HL-60 (cell line): ENCODE measurements at regions not wholly inside any gene's neighbourhood (a gene's known extent, or its start where the extent isn't known, plus 50 kb on each side); places are given as distances from the start of the nearest gene placed in this dataset.

ENCODE experiments used
- DNase-seq, 2 experiments: peaks; one replicate each; pipeline ENCODE4 v3.0.0-alpha.2; 2010 to 2020; ENCODE audit warnings: low read depth in 1 of 2, low spot score in 1 of 2
- H3K27ac ChIP-seq: fragments of 250-450 bp; sonication (Bioruptor Pico); replicated peaks from 2 replicates; pipeline ENCODE4 v1.5.1; 2020; ENCODE audit warnings: mild to moderate bottlenecking, moderate library complexity
- H3K27me3 ChIP-seq: fragments of 250-450 bp; sonication (Bioruptor Pico); 2 replicates; pipeline ENCODE4 v1.5.1; 2021; ENCODE audit warnings: mild to moderate bottlenecking, moderate library complexity; ENCODE audit not compliant: insufficient read depth, poor library complexity, severe bottlenecking
- H3K4me3 ChIP-seq: replicated peaks from 2 replicates; pipeline ENCODE4 v1.5.1; 2011; ENCODE audit warnings: mild to moderate bottlenecking, control low read depth, low read length; ENCODE audit not compliant: insufficient read depth
- GABPA ChIP-seq: IDR thresholded peaks from 2 replicates; pipeline ENCODE4 v1.6.1; 2012; ENCODE audit warnings: low read depth
- POLR2AphosphoS5 ChIP-seq: IDR thresholded peaks from 2 replicates; pipeline ENCODE4 v1.6.1; 2012; ENCODE audit warnings: low read depth
- SPI1 ChIP-seq: IDR thresholded peaks from 2 replicates; pipeline ENCODE4 v1.6.1; 2012; ENCODE audit warnings: low read depth, mild to moderate bottlenecking, borderline replicate concordance
- TF ChIP-seq, protein P1 (sequence below): IDR thresholded peaks from one replicate; pipeline ENCODE4 v1.5.1; 2011; ENCODE audit warnings: low read length, control low read depth, inconsistent platforms; ENCODE audit not compliant: insufficient read depth
- TF ChIP-seq, protein P2 (sequence below): IDR thresholded peaks from 2 replicates; pipeline ENCODE4 v1.6.1; 2012; ENCODE audit warnings: low read depth; ENCODE audit not compliant: insufficient replicate concordance

GRCh38 chr10:121057269-121057668 is 206.1 kb downstream of the WDR11 start:
- Histone ChIP-seq H3K27ac (no peak overlapping the region), H3K27me3 (no peaks in the 10 kb centered on the region), H3K4me3 (no peak overlapping the region)
- no peak for TF ChIP-seq POLR2AphosphoS5
- TF ChIP-seq, protein P1, sequence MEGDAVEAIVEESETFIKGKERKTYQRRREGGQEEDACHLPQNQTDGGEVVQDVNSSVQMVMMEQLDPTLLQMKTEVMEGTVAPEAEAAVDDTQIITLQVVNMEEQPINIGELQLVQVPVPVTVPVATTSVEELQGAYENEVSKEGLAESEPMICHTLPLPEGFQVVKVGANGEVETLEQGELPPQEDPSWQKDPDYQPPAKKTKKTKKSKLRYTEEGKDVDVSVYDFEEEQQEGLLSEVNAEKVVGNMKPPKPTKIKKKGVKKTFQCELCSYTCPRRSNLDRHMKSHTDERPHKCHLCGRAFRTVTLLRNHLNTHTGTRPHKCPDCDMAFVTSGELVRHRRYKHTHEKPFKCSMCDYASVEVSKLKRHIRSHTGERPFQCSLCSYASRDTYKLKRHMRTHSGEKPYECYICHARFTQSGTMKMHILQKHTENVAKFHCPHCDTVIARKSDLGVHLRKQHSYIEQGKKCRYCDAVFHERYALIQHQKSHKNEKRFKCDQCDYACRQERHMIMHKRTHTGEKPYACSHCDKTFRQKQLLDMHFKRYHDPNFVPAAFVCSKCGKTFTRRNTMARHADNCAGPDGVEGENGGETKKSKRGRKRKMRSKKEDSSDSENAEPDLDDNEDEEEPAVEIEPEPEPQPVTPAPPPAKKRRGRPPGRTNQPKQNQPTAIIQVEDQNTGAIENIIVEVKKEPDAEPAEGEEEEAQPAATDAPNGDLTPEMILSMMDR: no peak
- no peak for TF ChIP-seq GABPA
- no peak for DNase-seq

- no peak for DNase-seq
- no peaks in the 10 kb centered on the region for H3K27me3 ChIP-seq
- TF ChIP-seq GABPA: no peak
- TF ChIP-seq, protein P2, sequence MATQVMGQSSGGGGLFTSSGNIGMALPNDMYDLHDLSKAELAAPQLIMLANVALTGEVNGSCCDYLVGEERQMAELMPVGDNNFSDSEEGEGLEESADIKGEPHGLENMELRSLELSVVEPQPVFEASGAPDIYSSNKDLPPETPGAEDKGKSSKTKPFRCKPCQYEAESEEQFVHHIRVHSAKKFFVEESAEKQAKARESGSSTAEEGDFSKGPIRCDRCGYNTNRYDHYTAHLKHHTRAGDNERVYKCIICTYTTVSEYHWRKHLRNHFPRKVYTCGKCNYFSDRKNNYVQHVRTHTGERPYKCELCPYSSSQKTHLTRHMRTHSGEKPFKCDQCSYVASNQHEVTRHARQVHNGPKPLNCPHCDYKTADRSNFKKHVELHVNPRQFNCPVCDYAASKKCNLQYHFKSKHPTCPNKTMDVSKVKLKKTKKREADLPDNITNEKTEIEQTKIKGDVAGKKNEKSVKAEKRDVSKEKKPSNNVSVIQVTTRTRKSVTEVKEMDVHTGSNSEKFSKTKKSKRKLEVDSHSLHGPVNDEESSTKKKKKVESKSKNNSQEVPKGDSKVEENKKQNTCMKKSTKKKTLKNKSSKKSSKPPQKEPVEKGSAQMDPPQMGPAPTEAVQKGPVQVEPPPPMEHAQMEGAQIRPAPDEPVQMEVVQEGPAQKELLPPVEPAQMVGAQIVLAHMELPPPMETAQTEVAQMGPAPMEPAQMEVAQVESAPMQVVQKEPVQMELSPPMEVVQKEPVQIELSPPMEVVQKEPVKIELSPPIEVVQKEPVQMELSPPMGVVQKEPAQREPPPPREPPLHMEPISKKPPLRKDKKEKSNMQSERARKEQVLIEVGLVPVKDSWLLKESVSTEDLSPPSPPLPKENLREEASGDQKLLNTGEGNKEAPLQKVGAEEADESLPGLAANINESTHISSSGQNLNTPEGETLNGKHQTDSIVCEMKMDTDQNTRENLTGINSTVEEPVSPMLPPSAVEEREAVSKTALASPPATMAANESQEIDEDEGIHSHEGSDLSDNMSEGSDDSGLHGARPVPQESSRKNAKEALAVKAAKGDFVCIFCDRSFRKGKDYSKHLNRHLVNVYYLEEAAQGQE: no peak
- TF ChIP-seq, protein P1: no peak
- TF ChIP-seq POLR2AphosphoS5: no peak
- H3K27ac ChIP-seq: no peak overlapping the region
- no peak overlapping the region for H3K4me3 ChIP-seq
Observed at GRCh38 chr10:121058082-121058481, 206.9 kb downstream of the WDR11 start.

DNA sequence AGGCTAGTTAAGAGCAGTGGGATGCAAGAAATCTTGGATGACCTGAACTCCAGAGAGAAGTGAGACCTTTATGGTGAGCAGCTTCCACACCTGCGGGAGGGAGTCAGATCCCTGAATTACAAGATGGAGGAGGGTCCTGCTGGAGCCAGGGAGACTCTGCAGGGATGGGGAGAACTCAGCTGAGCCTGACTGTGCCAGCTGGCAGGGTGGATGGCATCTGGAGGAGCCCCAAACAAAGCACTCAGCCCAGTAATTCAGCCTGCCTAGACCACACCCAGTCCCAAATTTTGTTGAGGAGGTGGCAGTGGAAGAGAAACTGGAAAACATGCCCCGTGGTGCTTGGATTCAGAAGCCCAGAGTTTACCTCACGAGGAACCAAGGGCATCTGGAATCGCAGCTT is 208.2 kb downstream of the WDR11 start:
- Histone ChIP-seq H3K27ac (no peak overlapping the region), H3K4me3 (no peak overlapping the region), H3K27me3 (no peaks in the 10 kb centered on the region)
- TF ChIP-seq SPI1: no peak
- DNase-seq: no peak

- DNase-seq: no peak
- Histone ChIP-seq H3K4me3 (no peak overlapping the region), H3K27me3 (no peaks in the 10 kb centered on the region), H3K27ac (no peak overlapping the region)
- TF ChIP-seq GABPA (no peak), SPI1 (no peak), POLR2AphosphoS5 (no peak)
- TF ChIP-seq, protein P2: no peak
- TF ChIP-seq, protein P1: no peak
Observed at GRCh38 chr10:121062115-121062514, 211.0 kb downstream of the WDR11 start.

DNA sequence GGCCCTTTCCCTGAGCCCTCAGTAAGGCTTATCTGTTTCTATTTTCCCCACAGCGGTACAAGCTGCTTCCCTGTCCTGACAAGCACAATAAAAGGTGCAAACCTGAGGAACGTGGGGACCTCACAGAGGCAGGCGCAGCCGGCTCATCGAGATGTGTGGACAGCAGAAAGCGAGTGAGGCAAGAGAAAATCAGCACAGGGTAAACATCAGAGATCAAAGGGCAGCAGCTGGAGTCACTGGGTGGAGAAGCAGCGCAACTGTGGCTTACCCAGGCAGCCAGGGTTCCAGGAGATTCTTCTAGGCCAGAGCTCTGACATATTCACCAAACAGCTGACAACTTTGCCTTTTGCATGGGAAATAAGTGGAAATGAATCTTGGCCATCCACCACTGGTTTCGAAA is 212.6 kb downstream of the WDR11 start:
- no peak for DNase-seq
- TF ChIP-seq, protein P1: no peak
- TF ChIP-seq SPI1: no peak
- no peak for TF ChIP-seq GABPA
- no peak for TF ChIP-seq POLR2AphosphoS5
- TF ChIP-seq, protein P2: no peak
- Histone ChIP-seq H3K4me3 (no peak overlapping the region), H3K27me3 (no peaks in the 10 kb centered on the region), H3K27ac (no peak overlapping the region)
